ENCODE measurements at regions not wholly inside any gene's neighbourhood (a gene's known extent, or its start where the extent isn't known, plus 50 kb on each side); places are given as distances from the start of the nearest gene placed in this dataset.

DNA sequence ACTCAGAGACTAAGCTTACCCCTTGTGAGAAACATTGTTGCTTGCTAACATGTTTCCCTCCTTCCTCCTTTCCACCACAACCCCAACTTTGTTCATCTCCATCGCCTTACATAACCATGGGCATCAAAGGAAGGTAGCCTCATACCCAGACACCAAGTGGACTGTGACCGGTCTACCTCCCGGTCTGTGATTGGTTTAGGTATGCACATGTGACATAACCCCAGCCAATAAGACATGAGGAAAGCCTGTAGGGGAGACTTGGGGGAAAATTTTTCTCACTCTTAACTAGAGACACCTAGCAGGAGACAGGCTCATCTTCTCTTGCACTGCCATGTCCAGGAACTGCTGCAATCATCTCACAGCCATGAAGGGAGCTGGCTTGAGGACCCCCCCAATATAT, 120.7 kb downstream of the CDC7 start:
- Histone ChIP-seq H3K27ac (ENCODE audit: control insufficient read depth, insufficient read depth, low read length) (no peak overlapping the region), H3K4me1 (ENCODE audit: control insufficient read depth, extremely low read depth, insufficient read depth, low read length) (no peaks in the 10 kb centered on the region), H3K79me2 (ENCODE audit: control insufficient read depth, insufficient read depth, low read length) (no peaks in the 10 kb centered on the region), H3K9ac (ENCODE audit: control insufficient read depth, extremely low read depth, insufficient read depth, low read length) (no peak overlapping the region), H3K4me3 (ENCODE audit: control insufficient read depth in 2 of 3, extremely low read depth in 1 of 3, insufficient read depth in 2 of 3, low read depth in 1 of 3, low read length in 3 of 3) (no peak overlapping the region), H3K36me3 (ENCODE audit: control insufficient read depth in 2 of 2, extremely low read depth in 1 of 2, insufficient read depth in 2 of 2, low read length in 2 of 2) (no peaks in the 10 kb centered on the region), H3K9me1 (ENCODE audit: control insufficient read depth, extremely low read depth, insufficient read depth, low read length) (no peaks in the 10 kb centered on the region), H4K20me1 (ENCODE audit: control insufficient read depth, extremely low read depth, insufficient read depth, low read length) (no peaks in the 10 kb centered on the region), H2AFZ (ENCODE audit: control insufficient read depth, low read length) (no peak overlapping the region), H3K4me2 (ENCODE audit: control insufficient read depth, extremely low read depth, insufficient read depth, low read depth, low read length) (no peak overlapping the region), H3K9me3 (ENCODE audit: control insufficient read depth, low read depth, low read length) (no peaks in the 10 kb centered on the region), H3K27me3 (ENCODE audit: control insufficient read depth, extremely low read depth, insufficient read depth, low read length) (no peaks in the 10 kb centered on the region)
- dilution Hi-C loops (cut with MboI; ENCODE audit: extremely low pct_ligation_motif_present, low sequenced_read_pairs), result no loop called here
- DNase-seq (ENCODE audit: low read depth, low spot score) (no peak), FAIRE-seq (no peak)
- no peak for TF ChIP-seq EZH2 (IDR thresholded peaks at IDR 0.05; ENCODE audit: low read length)
- TF ChIP-seq, protein P1, sequence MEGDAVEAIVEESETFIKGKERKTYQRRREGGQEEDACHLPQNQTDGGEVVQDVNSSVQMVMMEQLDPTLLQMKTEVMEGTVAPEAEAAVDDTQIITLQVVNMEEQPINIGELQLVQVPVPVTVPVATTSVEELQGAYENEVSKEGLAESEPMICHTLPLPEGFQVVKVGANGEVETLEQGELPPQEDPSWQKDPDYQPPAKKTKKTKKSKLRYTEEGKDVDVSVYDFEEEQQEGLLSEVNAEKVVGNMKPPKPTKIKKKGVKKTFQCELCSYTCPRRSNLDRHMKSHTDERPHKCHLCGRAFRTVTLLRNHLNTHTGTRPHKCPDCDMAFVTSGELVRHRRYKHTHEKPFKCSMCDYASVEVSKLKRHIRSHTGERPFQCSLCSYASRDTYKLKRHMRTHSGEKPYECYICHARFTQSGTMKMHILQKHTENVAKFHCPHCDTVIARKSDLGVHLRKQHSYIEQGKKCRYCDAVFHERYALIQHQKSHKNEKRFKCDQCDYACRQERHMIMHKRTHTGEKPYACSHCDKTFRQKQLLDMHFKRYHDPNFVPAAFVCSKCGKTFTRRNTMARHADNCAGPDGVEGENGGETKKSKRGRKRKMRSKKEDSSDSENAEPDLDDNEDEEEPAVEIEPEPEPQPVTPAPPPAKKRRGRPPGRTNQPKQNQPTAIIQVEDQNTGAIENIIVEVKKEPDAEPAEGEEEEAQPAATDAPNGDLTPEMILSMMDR (optimal IDR thresholded peaks at IDR 0.05 in 1 of 3, IDR thresholded peaks at IDR 0.05 in 1 of 3, conservative IDR thresholded peaks at IDR 0.05 in 1 of 3; ENCODE audit: extremely low read depth in 1 of 3, insufficient read depth in 2 of 3, low read length in 3 of 3), result no peak

DNA sequence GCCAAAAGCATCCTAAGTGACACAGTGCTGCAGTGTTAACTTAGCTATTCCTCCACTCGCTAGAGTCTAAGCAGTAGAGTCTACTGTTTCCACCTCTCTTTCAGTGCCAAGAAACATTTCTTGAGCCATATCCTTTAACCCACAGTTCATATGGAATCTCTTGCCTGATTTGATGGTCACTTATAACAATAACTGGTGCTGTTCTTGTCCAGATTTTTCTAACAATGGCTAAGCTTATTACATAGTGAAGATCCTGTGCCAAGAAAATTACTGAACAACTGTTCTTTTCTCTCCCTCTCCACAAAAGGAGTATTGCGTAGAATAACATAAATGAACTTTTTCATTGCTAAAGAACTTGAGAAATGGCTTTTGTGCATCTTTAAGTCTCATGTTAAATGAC, 121.3 kb downstream of the CDC7 start:
- no peaks in the 10 kb centered on the region for H3K36me3 ChIP-seq (ENCODE audit: control insufficient read depth in 2 of 2, extremely low read depth in 1 of 2, insufficient read depth in 2 of 2, low read length in 2 of 2)
- DNase-seq (ENCODE audit: low read depth, low spot score), result no peak
- H4K20me1 ChIP-seq (ENCODE audit: control insufficient read depth, extremely low read depth, insufficient read depth, low read length), result no peaks in the 10 kb centered on the region
- dilution Hi-C loops (cut with MboI; ENCODE audit: extremely low pct_ligation_motif_present, low sequenced_read_pairs), result no loop called here
- no peaks in the 10 kb centered on the region for H3K9me3 ChIP-seq (ENCODE audit: control insufficient read depth, low read depth, low read length)
- no peak overlapping the region for H3K4me2 ChIP-seq (ENCODE audit: control insufficient read depth, extremely low read depth, insufficient read depth, low read depth, low read length)
- H2AFZ ChIP-seq (ENCODE audit: control insufficient read depth, low read length), result no peak overlapping the region
- H3K4me3 ChIP-seq (ENCODE audit: control insufficient read depth in 2 of 3, extremely low read depth in 1 of 3, insufficient read depth in 2 of 3, low read depth in 1 of 3, low read length in 3 of 3), result no peak overlapping the region
- no peak overlapping the region for H3K9ac ChIP-seq (ENCODE audit: control insufficient read depth, extremely low read depth, insufficient read depth, low read length)
- no peaks in the 10 kb centered on the region for H3K4me1 ChIP-seq (ENCODE audit: control insufficient read depth, extremely low read depth, insufficient read depth, low read length)
- H3K79me2 ChIP-seq (ENCODE audit: control insufficient read depth, insufficient read depth, low read length), result no peaks in the 10 kb centered on the region
- no peak for FAIRE-seq
- H3K27me3 ChIP-seq (ENCODE audit: control insufficient read depth, extremely low read depth, insufficient read depth, low read length), result no peaks in the 10 kb centered on the region
- H3K9me1 ChIP-seq (ENCODE audit: control insufficient read depth, extremely low read depth, insufficient read depth, low read length), result no peaks in the 10 kb centered on the region
- TF ChIP-seq, protein P1 (optimal IDR thresholded peaks at IDR 0.05 in 1 of 3, IDR thresholded peaks at IDR 0.05 in 1 of 3, conservative IDR thresholded peaks at IDR 0.05 in 1 of 3; ENCODE audit: extremely low read depth in 1 of 3, insufficient read depth in 2 of 3, low read length in 3 of 3), result no peak
- TF ChIP-seq EZH2 (IDR thresholded peaks at IDR 0.05; ENCODE audit: low read length), result no peak
- no peak overlapping the region for H3K27ac ChIP-seq (ENCODE audit: control insufficient read depth, insufficient read depth, low read length)

Measured in keratinocyte (primary cell).